AG04450 (cell line): ENCODE measurements at regions not wholly inside any gene's neighbourhood (a gene's known extent, or its start where the extent isn't known, plus 50 kb on each side); places are given as distances from the start of the nearest gene placed in this dataset.

Source experiments
- CTCF ChIA-PET: fragments of 300-600, 350-600 bp; formaldehyde crosslinking; extraction: SDS; loops from one replicate; lab custom pipeline; 2022; ENCODE audit warnings: antibody characterized with exemption, inconsistent platforms; lab: Charles Lee
- POLR2A ChIA-PET: fragments of 350-600 bp; formaldehyde crosslinking; extraction: SDS; loops from one replicate; lab custom pipeline; 2021; ENCODE audit warnings: antibody characterized with exemption, inconsistent platforms; lab: Yijun Ruan, JAX
- DNase-seq: peaks from one replicate; pipeline ENCODE4 v3.0.0-alpha.2; 2011; ENCODE audit warnings: low read depth, low spot score
- H3K27ac ChIP-seq: one replicate; pipeline ENCODE4 v1.5.1; 2012; ENCODE audit warnings: low read depth, low read length, control low read depth
- H3K27me3 ChIP-seq: one replicate; pipeline ENCODE4 v1.6.0; 2012; ENCODE audit warnings: low read length; ENCODE audit not compliant: control insufficient read depth, insufficient read depth
- H3K4me3 ChIP-seq: 2 replicates; pipeline ENCODE4 v1.5.1; 2011; ENCODE audit warnings: mild to moderate bottlenecking, low read depth, low read length, control low read depth
- H3K9me3 ChIP-seq: 2 replicates; pipeline ENCODE4 v1.5.1; 2012; ENCODE audit warnings: low read length; ENCODE audit not compliant: control insufficient read depth, insufficient read depth
- CTCF ChIP-seq: IDR thresholded peaks from 2 replicates; pipeline ENCODE4 v1.5.1; 2011; ENCODE audit warnings: low read depth, low read length, control low read depth, inconsistent platforms

- ChIA-PET CTCF (no interaction called here), POLR2A (no interaction called here)
- no peak for DNase-seq
Observed at GRCh38 chr16:62929593-62929992, 893.4 kb upstream of the CDH8 start.

GRCh38 chr16:62927122-62927521 lies 890.9 kb upstream of the CDH8 start:
- CTCF ChIA-PET: no interaction called here
- TF ChIP-seq CTCF: no peak
- POLR2A ChIA-PET: no interaction called here
- no peaks in the 10 kb centered on the region for H3K27me3 ChIP-seq
- no peaks in the 10 kb centered on the region for H3K9me3 ChIP-seq
- DNase-seq: no peak
- no peak overlapping the region for H3K4me3 ChIP-seq
- no peak overlapping the region for H3K27ac ChIP-seq

More at GRCh38 chr16:62929593-62929992, 893.4 kb upstream of the CDH8 start:
- no peaks in the 10 kb centered on the region for H3K9me3 ChIP-seq
- no peak overlapping the region for H3K27ac ChIP-seq
- no peak for TF ChIP-seq CTCF
- H3K27me3 ChIP-seq: no peaks in the 10 kb centered on the region
- no peak overlapping the region for H3K4me3 ChIP-seq

GRCh38 chr16:62926121-62926801 lies 890.0 kb upstream of the CDH8 start:
- no peaks in the 10 kb centered on the region for H3K27me3 ChIP-seq
- H3K27ac ChIP-seq: no peak overlapping the region
- no peaks in the 10 kb centered on the region for H3K9me3 ChIP-seq
- POLR2A ChIA-PET: no interaction called here
- CTCF ChIA-PET: no interaction called here
- H3K4me3 ChIP-seq: no peak overlapping the region
- no peak for TF ChIP-seq CTCF
- no peak for DNase-seq

DNA sequence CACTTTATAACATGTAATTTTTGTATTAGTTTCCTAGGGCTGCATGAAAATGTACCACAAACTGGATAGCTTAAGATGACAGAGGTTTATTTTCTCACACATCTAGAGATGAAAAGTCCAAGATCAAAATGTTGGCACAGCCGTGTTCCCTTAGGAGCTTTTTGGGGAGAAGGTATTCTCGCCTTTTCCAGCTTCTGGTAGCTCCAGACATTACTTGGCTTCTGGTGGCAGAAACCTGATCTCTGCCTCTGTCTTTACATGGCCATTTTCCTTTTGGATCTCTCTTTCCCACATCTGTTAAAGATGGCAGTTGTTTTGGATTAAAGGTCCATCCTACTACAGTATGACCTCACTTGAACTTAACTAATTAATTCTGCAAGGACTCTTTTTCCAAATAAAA lies 885.7 kb upstream of the CDH8 start:
- Histone ChIP-seq H3K27me3 (no peaks in the 10 kb centered on the region), H3K9me3 (no peaks in the 10 kb centered on the region), H3K4me3 (no peak overlapping the region), H3K27ac (no peak overlapping the region)
- ChIA-PET POLR2A (no interaction called here), CTCF (no interaction called here)
- no peak for TF ChIP-seq CTCF
- no peak for DNase-seq

- no peak for DNase-seq
- H3K4me3 ChIP-seq: no peak overlapping the region
- TF ChIP-seq CTCF: no peak
- CTCF ChIA-PET: no interaction called here
- no peak overlapping the region for H3K27ac ChIP-seq
- no peaks in the 10 kb centered on the region for H3K27me3 ChIP-seq
- peaks cover 4% of the 10 kb centered on the region; the same call in 1 of the 2 replicates for H3K9me3 ChIP-seq
- POLR2A ChIA-PET: no interaction called here
Observed at GRCh38 chr16:62913924-62914323, 877.7 kb upstream of the CDH8 start.
